SK-N-MC (cell line): ENCODE measurements at regions not wholly inside any gene's neighbourhood (a gene's known extent, or its start where the extent isn't known, plus 50 kb on each side); places are given as distances from the start of the nearest gene placed in this dataset.

Experiments
- DNase-seq: peaks from one replicate; pipeline ENCODE4 v3.0.0-alpha.2; 2011; ENCODE audit warnings: low read depth, low spot score
- H3K27ac ChIP-seq: fragments of 200-600 bp; sonication (generic); 2 replicates; pipeline ENCODE4 v1.5.1; 2016; ENCODE audit warnings: mixed run types
- H3K36me3 ChIP-seq: fragments of 200-600 bp; sonication (generic); 2 replicates; pipeline ENCODE4 v1.6.1; 2017; ENCODE audit warnings: antibody characterized with exemption, low read length, mixed read lengths; ENCODE audit not compliant: insufficient read depth
- H3K4me3 ChIP-seq: fragments of 200-600 bp; sonication (generic); 2 replicates; pipeline ENCODE4 v1.5.1; 2016
- H3K9ac ChIP-seq: fragments of 200-600 bp; sonication (generic); 2 replicates; pipeline ENCODE4 v1.8.0; 2017; ENCODE audit warnings: mixed run types, mixed read lengths; ENCODE audit not compliant: insufficient read length
- H3K9me3 ChIP-seq: fragments of 200-600 bp; sonication (generic); 2 replicates; pipeline ENCODE4 v1.6.1; 2017; ENCODE audit warnings: low read depth, mild to moderate bottlenecking, antibody characterized with exemption, low read length, moderate library complexity, mixed read lengths
- EZH2 ChIP-seq: fragments of 200-600 bp; sonication (generic); IDR thresholded peaks from one replicate; pipeline ENCODE4 v1.6.1; 2017; ENCODE audit warnings: antibody characterized with exemption
- FOXP2 ChIP-seq: optimal IDR thresholded peaks from 2 replicates; pipeline ENCODE3; 2011; ENCODE audit warnings: mild to moderate bottlenecking, moderate library complexity; ENCODE audit not compliant: insufficient read depth; ENCODE audit errors: extremely low read length, control extremely low read depth
- POLR2AphosphoS5 ChIP-seq: IDR thresholded peaks from 2 replicates; pipeline ENCODE4 v1.6.1; 2012; ENCODE audit warnings: mild to moderate bottlenecking, low read depth, low read length, borderline replicate concordance

GRCh38 chr3:160162440-160162839 lies 62.8 kb upstream of the C3orf80 start:
- Histone ChIP-seq H3K36me3 (no peaks in the 10 kb centered on the region), H3K9me3 (no peaks in the 10 kb centered on the region), H3K9ac (no peak overlapping the region), H3K27ac (no peak overlapping the region), H3K4me3 (no peak overlapping the region)
- TF ChIP-seq FOXP2 (no peak), EZH2 (no peak), POLR2AphosphoS5 (no peak)
- DNase-seq, result no peak

- no peak for TF ChIP-seq FOXP2
- no peak for TF ChIP-seq EZH2
- TF ChIP-seq POLR2AphosphoS5, result no peak
- Histone ChIP-seq H3K4me3 (no peak overlapping the region), H3K36me3 (no peaks in the 10 kb centered on the region), H3K9ac (no peak overlapping the region), H3K9me3 (no peaks in the 10 kb centered on the region), H3K27ac (no peak overlapping the region)
- peak; percentile 22 for DNase-seq
These were observed 61.9 kb upstream of the C3orf80 start for GRCh38 chr3:160163229-160163878.

DNA sequence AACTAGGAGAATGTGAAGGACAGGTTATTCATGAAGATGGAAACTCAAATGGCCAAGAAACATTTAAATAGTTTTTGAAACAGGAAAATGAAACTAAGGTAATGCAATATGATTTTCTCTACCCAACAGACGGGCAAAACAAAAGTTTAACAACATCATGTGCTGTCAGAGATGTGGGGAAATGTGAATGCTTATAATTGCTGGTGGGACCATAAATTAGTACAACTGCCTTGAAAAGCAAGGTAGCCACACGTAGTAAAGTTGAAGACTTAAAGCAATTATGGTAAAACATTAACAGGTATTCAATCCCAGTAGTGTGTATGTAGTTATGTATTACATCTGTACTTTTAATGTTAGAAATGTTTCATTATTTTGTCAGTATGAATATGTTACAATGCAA lies 57.0 kb upstream of the C3orf80 start:
- no peak overlapping the region for H3K9ac ChIP-seq
- H3K27ac ChIP-seq, result no peak overlapping the region
- H3K4me3 ChIP-seq, result no peak overlapping the region
- DNase-seq, result no peak
- TF ChIP-seq POLR2AphosphoS5, result no peak
- TF ChIP-seq EZH2, result no peak
- no peak for TF ChIP-seq FOXP2
- no peaks in the 10 kb centered on the region for H3K36me3 ChIP-seq
- H3K9me3 ChIP-seq, result no peaks in the 10 kb centered on the region

- no peak for DNase-seq
- H3K4me3 ChIP-seq, result no peak overlapping the region
- TF ChIP-seq FOXP2 (no peak), POLR2AphosphoS5 (no peak), EZH2 (no peak)
- no peaks in the 10 kb centered on the region for H3K9me3 ChIP-seq
- no peak overlapping the region for H3K9ac ChIP-seq
- no peak overlapping the region for H3K27ac ChIP-seq
- no peaks in the 10 kb centered on the region for H3K36me3 ChIP-seq
These were observed 55.9 kb upstream of the C3orf80 start for GRCh38 chr3:160169139-160169976.

DNA sequence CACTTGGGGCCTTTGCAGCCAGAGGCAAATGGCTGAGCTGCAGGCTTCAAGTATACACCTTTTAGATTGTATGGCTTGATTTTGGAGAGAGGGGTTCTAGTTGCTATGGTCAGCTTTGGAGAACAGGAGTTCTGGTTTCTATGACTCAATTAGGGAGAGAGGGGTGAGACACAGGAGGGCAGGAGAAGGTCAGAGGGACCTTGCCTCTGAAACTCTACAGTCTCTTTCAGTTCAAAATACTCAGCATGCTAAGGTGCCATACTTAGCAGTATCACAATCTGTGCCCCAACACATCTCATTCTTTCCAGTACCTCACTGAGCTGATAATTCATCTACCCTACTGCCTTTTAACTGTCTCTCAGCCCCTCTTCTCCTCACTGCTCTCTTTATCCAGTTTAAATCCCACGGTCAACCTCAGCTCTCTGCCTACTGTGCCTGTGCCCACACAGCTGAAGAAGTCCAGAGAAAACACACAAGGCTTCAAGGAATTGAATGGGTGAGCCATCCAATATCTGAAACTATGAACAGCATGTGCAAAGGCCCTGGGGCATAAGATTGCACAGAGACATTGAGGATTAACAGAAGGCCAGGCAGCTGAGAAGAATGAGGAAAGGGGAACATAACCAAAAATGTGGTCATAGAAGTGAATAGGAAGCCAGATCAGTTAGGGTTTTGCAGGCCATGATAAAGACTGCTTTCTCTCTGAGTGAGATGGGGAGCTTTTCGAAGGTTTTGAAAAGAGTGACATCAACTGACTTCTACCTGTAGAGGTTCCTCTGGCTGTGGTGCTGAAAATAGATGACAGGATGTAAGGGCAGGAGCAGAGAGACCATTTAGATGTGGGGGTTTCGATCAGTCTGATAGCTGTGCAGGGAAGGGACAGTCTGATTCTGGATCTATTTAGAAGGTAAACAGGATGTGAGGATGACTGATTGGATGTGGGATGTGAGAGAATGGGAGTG lies 54.5 kb upstream of the C3orf80 start:
- no peak overlapping the region for H3K4me3 ChIP-seq
- no peak for DNase-seq
- TF ChIP-seq FOXP2 (no peak), EZH2 (no peak), POLR2AphosphoS5 (no peak)
- H3K36me3 ChIP-seq, result no peaks in the 10 kb centered on the region
- no peaks in the 10 kb centered on the region for H3K9me3 ChIP-seq
- H3K27ac ChIP-seq, result no peak overlapping the region
- no peak overlapping the region for H3K9ac ChIP-seq

GRCh38 chr3:160171813-160172212 lies 53.4 kb upstream of the C3orf80 start:
- Histone ChIP-seq H3K36me3 (no peaks in the 10 kb centered on the region), H3K9me3 (no peaks in the 10 kb centered on the region), H3K9ac (no peak overlapping the region), H3K4me3 (no peak overlapping the region), H3K27ac (no peak overlapping the region)
- TF ChIP-seq FOXP2 (no peak), EZH2 (no peak), POLR2AphosphoS5 (no peak)
- DNase-seq, result no peak

GRCh38 chr3:160174621-160175020 lies 50.6 kb upstream of the C3orf80 start:
- Histone ChIP-seq H3K4me3 (no peak overlapping the region), H3K27ac (no peak overlapping the region), H3K9me3 (no peaks in the 10 kb centered on the region), H3K9ac (no peak overlapping the region), H3K36me3 (no peaks in the 10 kb centered on the region)
- DNase-seq, result no peak
- no peak for TF ChIP-seq POLR2AphosphoS5
- TF ChIP-seq EZH2, result no peak
- no peak for TF ChIP-seq FOXP2
